LNCaP clone FGC (cell line): ENCODE measurements at regions not wholly inside any gene's neighbourhood (a gene's known extent, or its start where the extent isn't known, plus 50 kb on each side); places are given as distances from the start of the nearest gene placed in this dataset.

Source experiments
- DNase-seq: peaks from one replicate; pipeline ENCODE4 v3.0.0-alpha.2; 2011; ENCODE audit warnings: low read depth
- H3K4me3 ChIP-seq: 2 replicates; pipeline ENCODE4 v1.5.1; 2011; ENCODE audit warnings: mild to moderate bottlenecking, low read depth, low read length, control low read depth
- CTCF ChIP-seq: IDR thresholded peaks from 2 replicates; pipeline ENCODE4 v1.5.1; 2012; ENCODE audit warnings: mild to moderate bottlenecking; ENCODE audit not compliant: control insufficient read depth, insufficient read depth; ENCODE audit errors: extremely low read depth

GRCh38 chr6:25168637-25169036 is 110.5 kb upstream of the CARMIL1 start:
- no peak for TF ChIP-seq CTCF
- DNase-seq = no peak
- no peak overlapping the region for H3K4me3 ChIP-seq

- DNase-seq = no peak
- TF ChIP-seq CTCF = no peak
- no peak overlapping the region for H3K4me3 ChIP-seq
Observed at GRCh38 chr6:25169553-25169952, 109.6 kb upstream of the CARMIL1 start.

- DNase-seq = no peak
- no peak for TF ChIP-seq CTCF
Observed at GRCh38 chr6:25169961-25170360, 109.2 kb upstream of the CARMIL1 start.

DNA sequence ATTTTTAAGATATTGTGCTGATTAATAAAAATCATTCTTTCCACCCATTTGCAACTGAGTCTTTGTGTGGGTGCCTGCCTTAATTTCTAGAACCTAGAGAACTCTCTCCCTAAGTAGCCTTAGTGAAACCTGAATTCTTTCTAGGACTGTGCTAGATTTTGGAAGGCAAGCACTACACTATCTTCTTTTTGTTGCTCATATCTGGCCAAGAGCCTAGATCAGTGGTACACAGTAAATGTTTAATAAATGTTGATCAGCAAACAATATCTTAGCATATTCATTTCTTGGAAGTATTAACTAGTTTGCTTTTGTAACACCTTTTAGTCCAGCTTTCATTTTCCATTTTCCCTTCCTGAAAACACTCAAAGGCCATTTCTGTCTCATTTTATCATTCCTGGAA is 108.5 kb upstream of the CARMIL1 start:
- peak; percentile 63 for DNase-seq
- TF ChIP-seq CTCF = no peak

More at GRCh38 chr6:25169961-25170360, 109.2 kb upstream of the CARMIL1 start:
- H3K4me3 ChIP-seq = no peak overlapping the region

DNA sequence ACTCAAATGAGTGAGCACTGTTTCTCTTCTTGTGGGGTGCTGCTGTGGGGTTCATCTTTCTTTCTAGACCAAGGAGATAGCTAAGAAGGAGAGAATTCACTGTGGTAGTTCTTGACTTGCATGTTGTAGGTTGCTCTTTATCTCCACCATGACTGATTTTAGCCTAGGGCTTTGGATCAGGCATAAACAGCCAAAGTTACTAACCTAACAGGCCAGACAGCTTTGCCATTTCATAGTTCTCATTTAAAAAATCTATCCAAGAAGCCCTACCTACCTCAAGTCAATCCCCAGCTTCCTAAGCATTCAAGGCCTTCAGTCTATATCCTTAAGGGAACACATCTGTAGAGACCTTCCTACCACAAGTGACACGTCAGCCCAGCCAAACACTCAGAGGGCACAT is 107.9 kb upstream of the CARMIL1 start:
- TF ChIP-seq CTCF = no peak
- DNase-seq = no peak
- H3K4me3 ChIP-seq = no peak overlapping the region

More for the DNA sequence above, 108.5 kb upstream of the CARMIL1 start:
- no peak overlapping the region for H3K4me3 ChIP-seq

DNA sequence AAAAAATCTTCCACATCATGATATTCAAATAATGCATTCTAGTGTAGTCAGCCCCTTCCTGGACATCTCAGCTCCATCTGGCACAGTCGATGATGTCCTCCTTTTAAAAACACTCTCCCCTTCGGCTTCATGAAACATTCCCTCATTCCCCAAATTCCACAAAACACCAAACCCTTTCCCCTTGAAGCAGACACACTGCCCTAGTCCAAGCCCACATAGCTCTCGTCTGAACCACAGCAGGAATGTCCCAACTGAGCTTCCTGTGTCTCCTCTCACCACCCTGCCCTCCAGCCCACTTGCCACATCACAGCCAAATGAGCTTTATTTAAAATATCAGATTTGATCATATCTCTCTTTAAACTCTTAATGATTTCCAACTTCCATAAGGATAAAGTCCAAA is 106.4 kb upstream of the CARMIL1 start:
- TF ChIP-seq CTCF = no peak
- H3K4me3 ChIP-seq = no peak overlapping the region
- no peak for DNase-seq

- H3K4me3 ChIP-seq = no peak overlapping the region
- DNase-seq = no peak
- TF ChIP-seq CTCF = no peak
Observed at GRCh38 chr6:25173246-25173645, 105.9 kb upstream of the CARMIL1 start.
